Fibroblast of lung (primary cell): ENCODE measurements at regions not wholly inside any gene's neighbourhood (a gene's known extent, or its start where the extent isn't known, plus 50 kb on each side); places are given as distances from the start of the nearest gene placed in this dataset.

ENCODE experiments used
- DNase-seq, 2 donors: peaks; one replicate each; pipeline versions ENCODE4 v3.0.0 to v3.0.0-alpha.2; 2010; ENCODE audit warnings: low read depth in 2 of 2
- H2AFZ ChIP-seq: 2 replicates; pipeline ENCODE4 v1.5.1; 2012; ENCODE audit warnings: low read length, control low read depth, inconsistent platforms
- H3K27ac ChIP-seq: 2 replicates; pipeline ENCODE4 v1.5.1; 2011; ENCODE audit warnings: low read length, control low read depth; ENCODE audit not compliant: insufficient read depth
- H3K27me3 ChIP-seq: 2 replicates; pipeline ENCODE4 v1.5.1; 2011; ENCODE audit warnings: mild to moderate bottlenecking, low read length; ENCODE audit not compliant: control insufficient read depth, insufficient read depth
- H3K36me3 ChIP-seq: 2 replicates; pipeline ENCODE4 v1.5.1; 2011; ENCODE audit warnings: low read length; ENCODE audit not compliant: control insufficient read depth, insufficient read depth
- H3K4me1 ChIP-seq: 2 replicates; pipeline ENCODE4 v1.5.1; 2011; ENCODE audit warnings: low read length; ENCODE audit not compliant: control insufficient read depth, insufficient read depth; ENCODE audit errors: extremely low read depth
- H3K4me2 ChIP-seq: 2 replicates; pipeline ENCODE4 v1.5.1; 2011; ENCODE audit warnings: low read length, control low read depth; ENCODE audit not compliant: insufficient read depth; ENCODE audit errors: extremely low read depth
- H3K4me3 ChIP-seq, 4 experiments: fragments of 200-600 bp in 1 of 4; sonication (generic) in 1 of 4; replicated peaks in 1 of 4; 2 replicates each; pipeline ENCODE4 v1.5.1; 2011 to 2016; ENCODE audit warnings: low read length in 4 of 4, low read depth in 3 of 4, mild to moderate bottlenecking in 3 of 4, control low read depth in 2 of 4, inconsistent platforms in 1 of 4, mixed read lengths in 1 of 4; ENCODE audit not compliant: insufficient read depth in 1 of 4; ENCODE audit errors: control extremely low read depth in 1 of 4
- H3K79me2 ChIP-seq: 2 replicates; pipeline ENCODE4 v1.5.1; 2012; ENCODE audit warnings: mild to moderate bottlenecking, low read length, inconsistent platforms; ENCODE audit not compliant: control insufficient read depth, insufficient read depth
- H3K9ac ChIP-seq: 2 replicates; pipeline ENCODE4 v1.5.1; 2011; ENCODE audit warnings: mild to moderate bottlenecking, low read length, control low read depth; ENCODE audit not compliant: insufficient read depth
- H3K9me3 ChIP-seq: 2 replicates; pipeline ENCODE4 v1.5.1; 2012; ENCODE audit warnings: low read depth, low read length; ENCODE audit not compliant: control insufficient read depth, insufficient read depth
- H4K20me1 ChIP-seq: 2 replicates; pipeline ENCODE4 v1.5.1; 2011; ENCODE audit warnings: low read length; ENCODE audit not compliant: control insufficient read depth, insufficient read depth; ENCODE audit errors: extremely low read depth
- CTCF ChIP-seq, 2 donors: IDR thresholded peaks in 1 of 2; conservative IDR thresholded peaks in 1 of 2; 1 replicate in 1 of 2; 2 replicates in 1 of 2; pipeline ENCODE4 v1.5.1; 2011 to 2012; ENCODE audit warnings: low read length in 2 of 2, control low read depth in 1 of 2, inconsistent platforms in 1 of 2, low read depth in 1 of 2, mild to moderate bottlenecking in 1 of 2
- EZH2 ChIP-seq: IDR thresholded peaks from 2 replicates; pipeline ENCODE4 v1.5.1; 2012; ENCODE audit warnings: low read length, control low read depth, mild to moderate bottlenecking; ENCODE audit errors: missing control alignments

GRCh38 chr3:6452974-6453373 lies 407.9 kb upstream of the GRM7 start:
- no peaks in the 10 kb centered on the region for H3K27me3 ChIP-seq
- no peak overlapping the region for H3K4me2 ChIP-seq
- no peaks in the 10 kb centered on the region for H3K9me3 ChIP-seq
- no peaks in the 10 kb centered on the region for H4K20me1 ChIP-seq
- no peaks in the 10 kb centered on the region for H3K4me1 ChIP-seq
- H3K36me3 ChIP-seq, result no peaks in the 10 kb centered on the region
- H3K9ac ChIP-seq, result no peak overlapping the region
- H3K27ac ChIP-seq, result no peak overlapping the region
- no peak for DNase-seq
- no peak overlapping the region for H3K4me3 ChIP-seq
- H2AFZ ChIP-seq, result no peak overlapping the region
- TF ChIP-seq EZH2 (no peak), CTCF (conservative IDR thresholded peaks at IDR 0.05 in 1 of 2, IDR thresholded peaks at IDR 0.05 in 1 of 2; ENCODE audit: low read depth in 1 of 2, low read length in 2 of 2) (no peak)
- H3K79me2 ChIP-seq, result no peaks in the 10 kb centered on the region

- TF ChIP-seq EZH2, result no peak
- no peak for TF ChIP-seq CTCF (conservative IDR thresholded peaks at IDR 0.05 in 1 of 2, IDR thresholded peaks at IDR 0.05 in 1 of 2; ENCODE audit: low read depth in 1 of 2, low read length in 2 of 2)
- no peak overlapping the region for H3K4me2 ChIP-seq
- H3K4me1 ChIP-seq, result no peaks in the 10 kb centered on the region
- H3K79me2 ChIP-seq, result no peaks in the 10 kb centered on the region
- H3K4me3 ChIP-seq, result no peak overlapping the region
- DNase-seq, result no peak
- H4K20me1 ChIP-seq, result no peaks in the 10 kb centered on the region
- H3K27ac ChIP-seq, result no peak overlapping the region
- no peaks in the 10 kb centered on the region for H3K27me3 ChIP-seq
- no peak overlapping the region for H3K9ac ChIP-seq
- no peaks in the 10 kb centered on the region for H3K36me3 ChIP-seq
- no peak overlapping the region for H2AFZ ChIP-seq
- no peaks in the 10 kb centered on the region for H3K9me3 ChIP-seq
These were observed 405.9 kb upstream of the GRM7 start for GRCh38 chr3:6455031-6455430.

GRCh38 chr3:6467186-6467585 lies 393.7 kb upstream of the GRM7 start:
- Histone ChIP-seq H3K9me3 (no peaks in the 10 kb centered on the region), H3K4me1 (no peaks in the 10 kb centered on the region), H3K4me2 (no peak overlapping the region), H3K9ac (no peak overlapping the region), H2AFZ (no peak overlapping the region), H4K20me1 (no peaks in the 10 kb centered on the region), H3K27me3 (no peaks in the 10 kb centered on the region), H3K27ac (no peak overlapping the region), H3K36me3 (no peaks in the 10 kb centered on the region), H3K79me2 (no peaks in the 10 kb centered on the region), H3K4me3 (no peak overlapping the region)
- TF ChIP-seq EZH2, result no peak
- no peak for TF ChIP-seq CTCF (conservative IDR thresholded peaks at IDR 0.05 in 1 of 2, IDR thresholded peaks at IDR 0.05 in 1 of 2; ENCODE audit: low read depth in 1 of 2, low read length in 2 of 2)
- DNase-seq, result no peak
